NOMO-1 (cell line): ENCODE measurements at regions not wholly inside any gene's neighbourhood (a gene's known extent, or its start where the extent isn't known, plus 50 kb on each side); places are given as distances from the start of the nearest gene placed in this dataset.

ENCODE experiments used
- DNase-seq, 2 experiments: peaks; one replicate each; lab custom pipeline; 2025; ENCODE audit not compliant: unreplicated experiment in 2 of 2; lab: John Stamatoyannopoulos, UW

DNA sequence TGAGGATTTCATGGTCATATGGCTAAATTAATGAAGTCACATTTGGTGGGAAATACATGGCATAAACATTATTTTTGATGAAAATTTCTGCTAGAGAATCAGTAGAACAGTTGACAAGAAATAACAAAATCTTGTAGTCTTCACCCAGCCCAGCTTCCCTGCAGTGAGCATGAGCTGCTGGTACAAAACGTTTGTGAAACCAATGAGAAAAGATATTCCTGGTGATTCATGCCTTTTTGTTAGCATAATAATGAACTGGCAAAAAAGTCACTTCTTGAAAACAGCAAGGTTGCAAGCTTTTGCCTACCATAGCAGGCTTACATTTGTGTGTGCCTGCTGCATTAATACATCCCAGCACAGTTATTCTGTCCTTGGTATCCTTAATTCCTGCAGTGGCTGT is 475.9 kb upstream of the HTR2A start:
- DNase-seq = no peak

DNA sequence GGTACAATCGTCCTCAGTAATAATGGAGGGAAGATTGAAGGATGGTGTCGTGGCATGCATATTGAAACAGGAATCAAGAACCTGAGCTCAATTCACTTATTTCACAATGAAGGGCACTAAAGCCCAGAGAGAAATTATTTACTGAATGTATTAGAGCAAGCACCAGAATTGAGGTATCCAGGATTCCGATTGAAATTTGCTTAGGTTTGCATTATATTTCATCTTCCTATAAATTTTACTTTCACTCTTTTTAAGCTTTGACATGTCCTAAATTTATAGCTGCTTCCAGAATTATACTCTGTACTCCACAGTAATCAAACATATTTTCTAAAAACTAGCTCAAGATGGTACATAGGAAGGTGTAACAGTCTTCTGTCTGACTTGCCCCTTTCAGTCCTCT is 454.9 kb upstream of the HTR2A start:
- no peak for DNase-seq

DNA sequence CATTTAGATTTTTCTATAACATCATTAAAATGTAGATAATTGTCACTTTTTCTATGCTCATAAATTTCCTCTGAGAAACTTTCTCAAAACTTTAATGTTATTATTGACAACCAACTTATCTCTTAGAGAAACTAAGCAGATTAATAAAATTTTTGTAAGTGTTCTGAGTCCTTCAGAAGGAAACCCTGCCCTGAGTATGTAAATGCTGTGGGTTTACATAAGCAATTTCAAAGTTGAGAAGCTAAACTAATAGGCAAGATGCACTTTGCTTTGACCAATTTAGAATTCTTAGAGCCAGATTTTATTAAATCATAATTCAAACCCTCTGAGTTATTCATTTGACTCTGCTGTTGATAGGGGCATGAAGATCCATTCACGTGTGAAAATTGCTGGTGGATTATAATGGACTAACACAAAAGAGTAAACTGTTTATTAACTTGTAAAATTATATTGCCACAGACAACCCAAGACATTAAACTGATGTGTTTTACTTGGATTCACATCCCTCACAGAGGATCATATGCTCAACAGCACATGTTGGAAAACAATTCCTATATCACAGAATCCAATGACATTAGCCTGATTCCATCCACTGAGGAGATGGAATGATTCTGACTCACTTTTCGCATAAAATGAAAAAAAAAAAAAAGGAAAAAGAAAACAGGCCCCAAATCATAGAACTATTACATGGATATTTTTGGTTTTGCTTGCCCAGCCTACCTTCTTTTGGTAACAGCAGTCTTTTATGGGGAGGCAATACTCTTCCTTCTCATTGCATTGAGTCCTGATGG is 453.7 kb upstream of the HTR2A start:
- DNase-seq = no peak

DNA sequence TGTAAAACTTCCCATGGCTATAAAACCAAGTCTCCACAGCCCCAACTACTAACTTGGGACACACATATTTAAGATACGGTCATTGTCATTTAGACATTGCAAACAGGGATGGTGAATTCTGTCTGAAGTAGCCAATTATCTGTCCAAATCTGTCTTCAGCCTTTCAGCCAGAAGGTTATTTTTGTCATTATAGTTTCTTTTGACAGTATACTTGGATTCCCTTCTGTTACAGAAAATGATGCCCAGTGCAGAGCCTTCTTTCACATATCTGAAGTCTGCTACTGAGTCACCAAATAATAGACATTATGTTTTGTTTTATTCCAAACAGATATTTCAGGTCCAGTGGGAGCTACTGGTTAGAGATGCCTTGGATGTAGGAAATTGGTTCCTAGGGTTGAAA is 452.4 kb upstream of the HTR2A start:
- no peak for DNase-seq

DNA sequence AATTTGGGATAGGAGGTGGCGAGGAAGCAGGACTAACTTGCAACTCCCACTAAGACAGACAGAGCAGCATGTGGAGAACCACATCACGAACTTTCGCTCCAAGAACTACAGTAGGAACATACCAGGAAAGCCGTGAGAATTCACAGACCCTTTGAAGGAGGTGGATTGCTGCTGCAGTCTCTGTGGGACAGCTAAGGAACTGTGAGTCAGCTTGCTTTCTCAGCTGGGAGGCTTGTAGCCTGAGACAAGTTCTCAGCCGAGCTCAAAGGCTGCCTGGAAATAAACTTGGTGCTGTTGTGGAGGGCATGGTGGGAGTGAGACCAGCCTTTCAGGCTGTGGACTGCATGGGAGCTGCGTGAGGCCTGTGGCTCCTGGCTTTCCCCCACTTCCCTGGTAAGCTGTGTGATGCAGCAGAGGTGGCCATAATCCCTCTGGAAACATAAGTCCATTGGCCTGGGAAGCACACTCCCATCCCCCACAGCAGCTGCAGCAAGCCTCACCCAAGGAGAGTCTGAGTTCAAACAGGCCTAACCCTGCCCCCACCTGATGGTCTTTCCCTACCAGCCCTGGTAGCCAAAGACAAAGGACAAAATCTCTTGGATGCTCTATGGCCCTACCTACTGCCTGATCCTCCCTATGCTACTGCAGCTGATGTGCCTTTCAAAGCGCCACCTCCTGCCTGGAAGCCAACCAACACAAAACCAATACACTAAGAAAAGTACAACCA is 441.1 kb upstream of the HTR2A start:
- DNase-seq = no peak

DNA sequence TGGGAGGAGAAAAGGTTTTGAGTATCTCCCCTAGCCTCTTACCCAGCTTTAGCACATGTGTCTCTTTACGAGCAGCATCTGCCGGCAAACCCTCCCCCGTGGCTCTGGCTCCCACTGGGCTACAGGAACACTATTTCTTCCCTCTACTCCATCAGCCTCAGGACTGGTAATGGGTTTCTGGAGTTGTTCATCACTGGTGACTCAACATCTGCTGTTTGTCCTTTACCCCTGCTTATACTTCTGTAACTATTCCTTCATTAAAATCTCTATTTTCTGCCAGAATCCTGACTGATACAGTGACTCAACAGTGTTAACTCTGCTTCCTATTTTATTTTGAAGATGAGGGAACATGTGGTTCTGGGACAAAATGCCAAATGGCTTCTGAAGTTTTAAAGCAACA is 437.3 kb upstream of the HTR2A start:
- no peak for DNase-seq

DNA sequence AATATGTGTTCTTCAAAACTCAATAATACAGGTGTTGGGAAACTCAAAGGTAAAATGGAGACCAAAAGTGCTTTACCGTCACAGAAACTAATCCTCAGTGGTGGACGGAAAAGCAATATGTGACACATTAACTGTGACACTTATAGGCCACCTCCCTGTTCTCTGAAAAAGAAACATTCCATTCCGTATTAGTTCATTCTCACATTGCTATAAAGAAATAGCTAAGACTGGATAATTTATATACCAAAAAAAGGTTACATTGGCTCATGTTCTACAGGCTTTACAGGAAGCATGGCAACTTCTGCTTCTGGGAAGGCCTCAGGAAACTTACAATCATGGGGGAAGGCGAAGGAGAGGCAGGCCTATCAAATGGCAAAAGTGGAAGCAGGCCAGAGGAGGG is 435.3 kb upstream of the HTR2A start:
- DNase-seq = no peak

DNA sequence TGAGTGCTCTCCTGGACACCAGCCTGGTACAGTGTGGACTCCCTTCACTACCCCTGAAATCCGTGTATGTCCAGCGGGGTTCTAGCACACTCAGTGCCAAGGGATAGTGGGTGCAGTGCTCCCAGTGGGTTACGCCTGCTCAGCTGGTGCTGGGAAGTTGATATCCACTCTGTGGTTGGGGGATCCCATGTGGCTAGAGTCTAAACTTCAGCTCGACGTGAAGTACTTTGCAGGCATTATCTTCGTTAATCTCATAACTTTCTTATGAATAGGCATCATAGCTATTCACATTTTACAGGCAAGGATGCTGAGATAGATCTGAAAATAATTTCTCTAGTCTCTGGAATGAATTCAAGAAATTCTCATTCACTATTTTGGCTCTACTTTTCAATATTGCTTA is 433.2 kb upstream of the HTR2A start:
- no peak for DNase-seq

DNA sequence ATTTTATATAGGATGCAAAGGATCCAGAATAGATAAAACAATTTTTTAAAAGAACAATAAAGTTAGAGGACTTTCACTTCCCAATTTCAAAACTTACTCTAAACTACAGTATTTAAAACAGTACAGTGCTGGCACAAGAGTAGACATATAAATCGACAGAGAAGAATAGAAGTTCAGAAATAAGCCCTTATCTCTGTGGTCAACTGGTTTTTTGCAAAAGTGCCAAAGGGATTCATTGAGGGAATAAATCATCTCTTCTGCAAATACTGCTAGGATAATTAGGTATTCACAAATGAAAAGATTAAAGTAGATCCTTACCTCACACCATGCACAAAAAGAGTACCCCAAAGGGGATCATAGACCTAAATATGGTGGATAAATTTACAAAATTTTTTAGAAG is 431.0 kb upstream of the HTR2A start:
- DNase-seq = no peak

DNA sequence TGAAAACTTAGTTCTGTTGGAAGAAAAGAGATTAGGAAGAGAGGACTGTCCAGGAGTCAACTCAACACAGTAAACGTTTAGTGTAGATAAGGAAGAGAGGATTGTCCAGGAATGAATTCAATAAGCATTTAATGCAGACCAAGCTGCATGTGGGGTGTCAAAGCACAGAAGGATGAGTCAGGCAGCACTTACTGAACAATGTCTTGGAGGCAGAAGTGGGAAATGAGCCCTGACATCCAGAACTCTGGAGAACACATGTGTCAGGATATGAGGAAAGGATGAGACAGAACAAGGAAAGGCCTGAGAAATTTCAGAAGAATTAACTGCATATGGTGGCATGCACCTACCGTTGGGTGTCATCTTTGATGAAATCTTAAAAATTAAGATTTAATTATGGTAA is 429.2 kb upstream of the HTR2A start:
- DNase-seq = no peak

DNA sequence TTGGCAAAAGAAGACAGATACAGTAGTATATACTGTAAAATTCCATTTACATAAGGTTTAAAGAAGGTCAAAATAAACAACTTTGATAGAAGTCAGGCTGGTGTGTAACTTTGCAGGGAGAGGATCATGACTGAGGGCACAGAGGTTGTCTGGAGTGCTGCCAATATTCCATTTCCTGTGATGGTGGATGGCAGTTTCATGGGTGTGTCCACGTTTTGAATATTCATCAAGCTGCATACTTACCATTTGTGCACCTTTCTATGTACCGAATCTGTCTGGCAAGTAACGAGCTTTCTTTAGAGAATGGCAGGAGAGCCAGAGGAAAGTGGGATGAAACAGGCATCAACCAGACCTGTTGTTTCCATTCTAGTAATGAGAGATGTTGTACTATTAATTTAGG is 420.5 kb upstream of the HTR2A start:
- DNase-seq = no peak

DNA sequence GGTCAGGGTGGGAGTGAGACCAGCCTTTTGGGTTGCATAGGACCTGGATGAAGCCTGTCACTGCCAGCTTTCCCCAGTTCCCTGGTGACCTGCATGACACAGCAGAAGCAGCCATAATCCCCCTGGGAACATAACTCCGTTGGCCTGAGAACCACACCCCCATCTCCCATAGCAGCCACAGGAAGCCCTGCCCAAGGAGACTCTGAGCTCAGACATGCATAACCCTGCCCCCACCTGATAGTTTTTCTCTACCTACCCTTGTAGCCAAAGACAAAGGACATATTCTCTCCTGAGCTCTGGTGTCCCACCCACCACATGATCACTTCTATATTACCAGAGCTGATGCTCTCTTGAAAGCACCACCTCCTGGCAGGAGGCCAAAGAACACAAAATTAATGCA is 413.5 kb upstream of the HTR2A start:
- no peak for DNase-seq

DNA sequence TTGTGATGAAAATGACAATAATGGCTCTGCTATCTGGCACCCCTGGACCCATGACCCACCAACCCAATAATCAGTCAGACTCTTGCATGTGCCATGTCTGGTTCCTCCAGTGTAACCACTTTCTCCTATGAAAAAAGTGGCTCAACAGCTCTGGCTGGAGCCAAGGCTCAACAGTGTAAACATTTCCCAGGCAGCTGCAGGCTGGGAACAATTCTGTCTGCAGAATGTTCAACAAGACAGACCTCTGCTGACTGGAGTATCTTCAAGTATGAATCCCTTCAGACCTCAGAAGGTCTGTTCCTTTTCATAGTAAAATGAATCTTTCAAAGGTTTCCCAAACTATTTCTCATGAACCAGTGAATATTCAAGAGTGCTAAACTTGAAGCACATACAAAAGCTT is 410.1 kb upstream of the HTR2A start:
- DNase-seq = no peak

DNA sequence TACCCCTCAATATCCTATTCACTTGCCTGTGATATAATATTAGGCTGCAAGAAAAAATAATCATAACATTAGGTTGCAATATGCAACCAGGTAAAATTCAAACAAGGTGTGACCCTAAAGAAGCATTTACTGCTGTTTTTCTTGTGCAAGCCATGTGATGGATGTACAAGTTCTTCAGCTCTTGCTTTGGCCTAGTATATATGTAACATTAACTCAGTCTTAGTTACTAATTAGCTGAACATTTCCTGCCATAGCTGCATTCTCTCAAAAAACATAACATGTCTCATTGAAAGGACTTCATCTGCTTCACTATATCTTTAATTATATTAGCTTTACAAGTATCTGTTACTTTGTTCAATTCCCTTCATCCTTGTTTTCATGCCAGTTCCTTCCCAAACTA is 406.8 kb upstream of the HTR2A start:
- no peak for DNase-seq

DNA sequence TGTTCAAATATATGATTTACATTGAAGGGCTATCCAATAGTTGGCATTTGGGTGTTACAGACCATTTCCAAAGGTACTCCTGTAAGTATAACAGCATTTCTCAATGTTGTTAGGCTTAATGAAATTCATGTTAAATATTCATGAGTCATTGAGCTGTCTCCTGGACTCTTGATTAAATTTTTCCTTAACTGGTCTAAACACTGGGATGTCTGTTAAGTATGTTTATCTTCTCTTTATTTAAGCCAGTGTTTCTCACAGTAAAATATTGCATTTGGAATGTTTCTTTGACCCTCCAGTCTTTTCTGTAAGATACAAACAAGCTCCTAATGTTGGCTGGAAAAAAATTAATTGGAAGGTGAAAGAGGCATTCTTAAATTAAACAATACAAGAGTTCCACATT is 402.5 kb upstream of the HTR2A start:
- DNase-seq = no peak

DNA sequence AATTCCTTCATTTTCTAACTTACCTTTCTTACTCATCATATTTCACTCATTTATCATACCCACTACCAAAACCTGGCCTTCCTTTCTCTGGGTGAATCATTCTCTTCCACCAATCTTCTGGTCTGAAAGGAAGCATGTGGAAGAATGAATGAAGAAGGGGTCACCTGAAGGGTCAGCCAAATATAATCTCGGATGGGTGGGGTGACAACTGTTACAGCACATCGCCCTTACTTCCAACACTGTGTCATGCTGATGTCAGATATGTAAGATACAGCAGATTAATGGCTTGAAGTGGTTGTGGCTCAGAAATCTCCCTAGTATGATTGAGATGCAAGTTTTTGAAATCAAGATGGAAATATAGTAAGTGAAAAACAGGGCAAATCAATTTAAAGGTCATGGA is 401.7 kb upstream of the HTR2A start:
- no peak for DNase-seq

DNA sequence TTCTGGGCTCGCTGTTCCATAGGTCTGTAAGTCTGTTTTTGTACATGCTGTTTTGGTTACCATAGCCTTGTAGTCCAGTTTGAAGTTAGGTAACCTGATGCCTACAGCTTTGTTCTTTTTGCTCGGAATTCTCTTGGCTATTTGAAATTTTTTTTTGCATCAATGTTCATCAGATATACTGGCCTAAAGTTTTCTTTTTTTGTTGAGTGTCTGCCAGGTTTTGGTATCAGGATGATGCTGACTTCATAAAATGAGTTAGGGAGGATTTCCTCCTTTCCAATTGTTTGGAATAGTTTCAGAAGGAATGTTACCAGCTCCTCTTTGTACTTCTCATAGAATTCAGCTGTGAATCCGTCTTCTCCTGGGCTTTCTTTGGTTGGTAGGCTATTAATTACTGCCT is 397.8 kb upstream of the HTR2A start:
- DNase-seq = no peak

DNA sequence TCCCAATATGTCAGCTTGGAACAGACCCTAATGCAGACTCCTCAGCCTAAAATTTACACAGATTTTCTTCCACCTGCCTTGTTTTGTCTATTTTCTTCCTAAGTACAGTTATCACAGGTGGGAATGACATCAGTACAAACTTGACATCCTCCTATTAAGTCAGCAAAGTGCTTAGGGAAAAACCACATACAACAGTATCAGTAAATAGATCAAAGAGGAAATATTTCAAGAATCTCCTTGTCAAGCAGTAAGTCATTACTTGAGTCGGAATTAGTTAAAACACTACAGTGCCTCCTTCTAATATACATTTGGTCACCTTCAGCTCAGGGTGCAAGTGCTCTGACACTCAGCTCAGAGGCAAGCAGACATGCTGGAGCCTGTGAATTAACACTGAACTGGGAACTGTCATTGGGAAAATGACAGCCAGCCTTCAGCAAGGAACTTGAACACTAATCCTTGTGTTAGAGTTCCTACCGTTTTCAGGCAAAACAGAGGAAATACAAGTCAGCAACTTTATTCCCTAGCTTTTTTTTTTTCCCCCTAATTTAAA is 394.3 kb upstream of the HTR2A start:
- DNase-seq = no peak

DNA sequence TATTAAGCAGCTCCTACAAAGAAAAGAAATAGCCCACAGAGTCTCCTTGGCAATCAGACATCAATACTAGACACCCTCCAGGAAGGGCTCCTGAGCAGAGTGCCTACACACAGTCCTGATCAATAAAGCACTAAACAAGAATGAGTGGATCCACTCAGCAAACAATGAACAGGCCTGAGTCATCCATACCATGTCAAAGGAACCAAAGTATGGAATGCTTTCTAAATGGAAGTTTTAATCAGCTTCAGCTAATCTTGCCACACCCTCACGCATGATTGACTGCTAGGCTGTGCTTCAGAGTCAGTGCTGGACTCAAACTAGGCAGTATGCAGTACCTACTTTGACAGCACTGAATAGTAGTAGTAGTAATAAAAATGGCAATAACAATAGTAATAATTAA is 392.7 kb upstream of the HTR2A start:
- DNase-seq = no peak

DNA sequence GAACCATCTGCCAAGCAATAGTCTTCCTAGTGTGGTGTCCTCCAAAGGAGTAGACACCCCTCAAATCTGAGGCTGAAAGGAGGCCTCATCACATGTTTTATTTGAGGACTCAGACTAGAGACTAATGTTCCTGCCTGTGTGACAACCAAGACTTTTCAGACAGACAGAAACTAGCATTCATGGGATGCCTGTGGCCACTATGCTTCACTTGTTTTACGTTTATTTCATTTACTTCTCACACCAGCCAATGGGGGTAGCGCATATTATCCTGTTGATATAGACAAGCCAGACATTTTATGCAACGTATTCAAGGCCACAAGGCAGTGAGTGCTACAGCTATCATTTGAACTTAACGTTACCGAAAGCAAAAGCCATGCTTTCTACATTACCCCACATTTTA is 391.7 kb upstream of the HTR2A start:
- DNase-seq = no peak

DNA sequence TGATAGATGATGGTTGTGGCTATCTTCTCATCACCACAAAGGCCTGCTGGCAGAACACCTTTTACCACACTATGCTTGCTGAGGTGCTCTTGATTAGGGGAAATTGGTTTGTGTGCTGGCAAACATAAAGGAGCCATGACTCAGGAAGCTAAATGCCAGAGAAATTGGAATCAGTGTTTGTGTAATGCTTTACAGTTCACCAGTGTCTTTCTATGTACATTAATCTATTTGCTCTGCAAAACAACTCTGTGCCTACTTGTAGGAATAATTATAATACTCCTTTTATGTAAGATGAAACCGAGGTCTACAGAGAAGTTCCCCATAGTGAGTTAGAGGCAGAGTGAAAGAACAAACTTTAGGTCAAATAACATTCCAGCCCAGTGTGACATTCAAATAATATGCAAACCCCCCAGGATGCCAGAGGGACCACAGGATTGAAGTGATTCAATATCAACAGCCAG is 390.5 kb upstream of the HTR2A start:
- no peak for DNase-seq

DNA sequence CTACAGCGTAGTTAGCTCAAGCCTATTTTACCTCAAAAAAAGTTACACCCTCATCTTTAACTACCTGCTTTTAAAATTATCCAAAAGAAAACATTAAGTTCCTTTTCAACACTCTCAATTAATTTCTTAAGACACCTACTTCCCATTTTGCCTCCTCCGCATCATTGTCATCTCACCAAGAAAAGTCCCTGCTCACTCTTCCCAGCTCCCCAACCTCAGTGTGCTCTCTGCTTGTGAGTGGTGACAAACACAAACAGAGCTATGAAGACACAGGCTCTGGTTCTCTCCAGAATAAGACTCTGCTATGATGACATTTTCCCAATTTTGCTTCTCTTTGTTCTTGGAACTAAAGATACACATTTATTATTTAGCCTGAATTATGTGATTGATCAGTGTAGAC is 385.1 kb upstream of the HTR2A start:
- no peak for DNase-seq
